ENCODE measurements at regions not wholly inside any gene's neighbourhood (a gene's known extent, or its start where the extent isn't known, plus 50 kb on each side); places are given as distances from the start of the nearest gene placed in this dataset.

- DNase-seq (ENCODE audit: low read depth in 1 of 2, low spot score in 1 of 2), result no peak
- TF ChIP-seq CBX8 (IDR thresholded peaks at IDR 0.05), result no peak
- TF ChIP-seq ZC3H11A (IDR thresholded peaks at IDR 0.05), result no peak
- no peak for TF ChIP-seq POLR2AphosphoS2 (conservative IDR thresholded peaks at IDR 0.05; ENCODE audit: low read length)
- TF ChIP-seq RNF2 (IDR thresholded peaks at IDR 0.05; ENCODE audit: borderline replicate concordance, low read depth), result no peak
- TF ChIP-seq HDAC2 (IDR thresholded peaks at IDR 0.05), result no peak
- TF ChIP-seq MYC (IDR thresholded peaks at IDR 0.05; ENCODE audit: borderline replicate concordance, low read length), result no peak
- TF ChIP-seq RAD21 (conservative IDR thresholded peaks at IDR 0.05 in 1 of 2, IDR thresholded peaks at IDR 0.05 in 1 of 2), result no peak
- TF ChIP-seq, protein P1, sequence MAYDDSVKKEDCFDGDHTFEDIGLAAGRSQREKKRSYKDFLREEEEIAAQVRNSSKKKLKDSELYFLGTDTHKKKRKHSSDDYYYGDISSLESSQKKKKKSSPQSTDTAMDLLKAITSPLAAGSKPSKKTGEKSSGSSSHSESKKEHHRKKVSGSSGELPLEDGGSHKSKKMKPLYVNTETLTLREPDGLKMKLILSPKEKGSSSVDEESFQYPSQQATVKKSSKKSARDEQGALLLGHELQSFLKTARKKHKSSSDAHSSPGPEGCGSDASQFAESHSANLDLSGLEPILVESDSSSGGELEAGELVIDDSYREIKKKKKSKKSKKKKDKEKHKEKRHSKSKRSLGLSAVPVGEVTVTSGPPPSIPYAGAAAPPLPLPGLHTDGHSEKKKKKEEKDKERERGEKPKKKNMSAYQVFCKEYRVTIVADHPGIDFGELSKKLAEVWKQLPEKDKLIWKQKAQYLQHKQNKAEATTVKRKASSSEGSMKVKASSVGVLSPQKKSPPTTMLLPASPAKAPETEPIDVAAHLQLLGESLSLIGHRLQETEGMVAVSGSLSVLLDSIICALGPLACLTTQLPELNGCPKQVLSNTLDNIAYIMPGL (CRISPR knock-in tag; IDR thresholded peaks at IDR 0.05; ENCODE audit: borderline replicate concordance), result no peak
- no peak for TF ChIP-seq KDM1A (IDR thresholded peaks at IDR 0.05; ENCODE audit: low read depth)
- TF ChIP-seq NFE2L2 (conservative IDR thresholded peaks at IDR 0.05; ENCODE audit: low read length), result no peak
- peaks cover 49% of the 10 kb centered on the region for H3K4me1 ChIP-seq
- no peak overlapping the region for H3K4me2 ChIP-seq
- ATAC-seq, result no peak
- no peak for FAIRE-seq
- 83% methylated on average over 4 of the region's 4 CpGs for WGBS (ENCODE audit: missing lambda C conversion rate)
- H3K27ac ChIP-seq, result peak overlapping the region in 1 of 2 experiments; percentile 55; a peak in 3 of 6 replicates
- no peaks in the 10 kb centered on the region for H3K9me3 ChIP-seq
- H3K4me3 ChIP-seq, result no peak overlapping the region
- ChIA-PET POLR2A (no interaction called here), CTCF (interaction anchor here (0.8 kb wide), 1 partner anchor 504 kb away, joined by 3 read pairs; no protein-coding TSS in a partner anchor)
These were observed 134.7 kb downstream of the LYPLAL1 start for GRCh38 chr1:219308367-219308766.

GRCh38 chr1:219304227-219305226 is 130.8 kb downstream of the LYPLAL1 start:
- peak overlapping the region; percentile 52 for H3K4me2 ChIP-seq
- 51% methylated on average over 9 of the region's 9 CpGs for WGBS (ENCODE audit: missing lambda C conversion rate)
- DNase-seq (ENCODE audit: low read depth in 1 of 2, low spot score in 1 of 2) (peak; percentile 30 to 57), FAIRE-seq (no peak), ATAC-seq (peak; percentile 70 to 76; a peak in 4 of 6 replicates)
- H3K4me3 ChIP-seq, result no peak overlapping the region
- CTCF ChIA-PET, result interaction anchor here (0.8 to 1.7 kb wide), 2 partner anchors 240 to 263 kb away, joined by 3 to 4 read pairs; no protein-coding TSS in a partner anchor
- POLR2A ChIA-PET, result no interaction called here
- no peaks in the 10 kb centered on the region for H3K9me3 ChIP-seq
- H3K4me1 ChIP-seq, result peaks cover 18% of the 10 kb centered on the region; the same call in 2 of the 3 replicates
- peak; percentile 53 to 64 for TF ChIP-seq RAD21 (conservative IDR thresholded peaks at IDR 0.05 in 1 of 2, IDR thresholded peaks at IDR 0.05 in 1 of 2)
- no peak for TF ChIP-seq ZNF302 (CRISPR knock-in tag; IDR thresholded peaks at IDR 0.05)
- TF ChIP-seq, protein P2, sequence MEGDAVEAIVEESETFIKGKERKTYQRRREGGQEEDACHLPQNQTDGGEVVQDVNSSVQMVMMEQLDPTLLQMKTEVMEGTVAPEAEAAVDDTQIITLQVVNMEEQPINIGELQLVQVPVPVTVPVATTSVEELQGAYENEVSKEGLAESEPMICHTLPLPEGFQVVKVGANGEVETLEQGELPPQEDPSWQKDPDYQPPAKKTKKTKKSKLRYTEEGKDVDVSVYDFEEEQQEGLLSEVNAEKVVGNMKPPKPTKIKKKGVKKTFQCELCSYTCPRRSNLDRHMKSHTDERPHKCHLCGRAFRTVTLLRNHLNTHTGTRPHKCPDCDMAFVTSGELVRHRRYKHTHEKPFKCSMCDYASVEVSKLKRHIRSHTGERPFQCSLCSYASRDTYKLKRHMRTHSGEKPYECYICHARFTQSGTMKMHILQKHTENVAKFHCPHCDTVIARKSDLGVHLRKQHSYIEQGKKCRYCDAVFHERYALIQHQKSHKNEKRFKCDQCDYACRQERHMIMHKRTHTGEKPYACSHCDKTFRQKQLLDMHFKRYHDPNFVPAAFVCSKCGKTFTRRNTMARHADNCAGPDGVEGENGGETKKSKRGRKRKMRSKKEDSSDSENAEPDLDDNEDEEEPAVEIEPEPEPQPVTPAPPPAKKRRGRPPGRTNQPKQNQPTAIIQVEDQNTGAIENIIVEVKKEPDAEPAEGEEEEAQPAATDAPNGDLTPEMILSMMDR (IDR thresholded peaks at IDR 0.05), result peak; percentile 35
- peak; percentile 62; the same call in 1 of the 2 replicates for TF ChIP-seq GATA3 (IDR thresholded peaks at IDR 0.05; ENCODE audit: borderline replicate concordance)
- no peak for TF ChIP-seq JUN (IDR thresholded peaks at IDR 0.05)
- TF ChIP-seq FOXS1 (CRISPR knock-in tag; IDR thresholded peaks at IDR 0.05), result no peak
- TF ChIP-seq ZC3H11A (IDR thresholded peaks at IDR 0.05), result no peak
- peak; percentile 64 for TF ChIP-seq SMC3 (IDR thresholded peaks at IDR 0.05)
- H3K27ac ChIP-seq, result peak overlapping the region; percentile 32 to 45

GRCh38 chr1:219302697-219303096 is 129.0 kb downstream of the LYPLAL1 start:
- Histone ChIP-seq H3K4me1 (peaks cover 14% of the 10 kb centered on the region; the same call in 2 of the 3 replicates), H3K4me3 (no peak overlapping the region), H3K27ac (no peak overlapping the region), H3K4me2 (no peak overlapping the region), H3K9me3 (no peaks in the 10 kb centered on the region)
- CTCF ChIA-PET, result interaction anchor here (1.1 to 1.7 kb wide), 3 partner anchors 16 to 241 kb away, joined by 3 to 6 read pairs (median 4); no protein-coding TSS in a partner anchor
- FAIRE-seq (no peak), DNase-seq (ENCODE audit: low read depth in 1 of 2, low spot score in 1 of 2) (no peak), ATAC-seq (no peak)
- POLR2A ChIA-PET, result no interaction called here
- TF ChIP-seq RAD21 (conservative IDR thresholded peaks at IDR 0.05 in 1 of 2, IDR thresholded peaks at IDR 0.05 in 1 of 2) (no peak), ZC3H11A (IDR thresholded peaks at IDR 0.05) (no peak), RCOR1 (IDR thresholded peaks at IDR 0.05; ENCODE audit: low read depth, low read length) (no peak), MAFK (IDR thresholded peaks at IDR 0.05; ENCODE audit: partially characterized antibody) (no peak), SMC3 (IDR thresholded peaks at IDR 0.05) (no peak), FOSB (CRISPR knock-in tag; IDR thresholded peaks at IDR 0.05) (no peak), ZSCAN20 (CRISPR knock-in tag; IDR thresholded peaks at IDR 0.05) (no peak), POLR2A (IDR thresholded peaks at IDR 0.05; ENCODE audit: low read length) (no peak), POLR2AphosphoS2 (conservative IDR thresholded peaks at IDR 0.05; ENCODE audit: low read length) (no peak), HEYL (CRISPR knock-in tag; IDR thresholded peaks at IDR 0.05) (no peak)
- TF ChIP-seq, protein P3, sequence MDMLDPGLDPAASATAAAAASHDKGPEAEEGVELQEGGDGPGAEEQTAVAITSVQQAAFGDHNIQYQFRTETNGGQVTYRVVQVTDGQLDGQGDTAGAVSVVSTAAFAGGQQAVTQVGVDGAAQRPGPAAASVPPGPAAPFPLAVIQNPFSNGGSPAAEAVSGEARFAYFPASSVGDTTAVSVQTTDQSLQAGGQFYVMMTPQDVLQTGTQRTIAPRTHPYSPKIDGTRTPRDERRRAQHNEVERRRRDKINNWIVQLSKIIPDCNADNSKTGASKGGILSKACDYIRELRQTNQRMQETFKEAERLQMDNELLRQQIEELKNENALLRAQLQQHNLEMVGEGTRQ (IDR thresholded peaks at IDR 0.05), result no peak
- WGBS (ENCODE audit: missing lambda C conversion rate), result 41% methylated on average over 1 of the region's 1 CpG

Measured in A549 (cell line).